Breast epithelium (tissue), 3 donors: ENCODE measurements at regions not wholly inside any gene's neighbourhood (a gene's known extent, or its start where the extent isn't known, plus 50 kb on each side); places are given as distances from the start of the nearest gene placed in this dataset.

Experiments
- POLR2A ChIP-seq: fragments of 450-650 bp; IDR thresholded peaks from one replicate; pipeline ENCODE4 v1.6.1; 2016; ENCODE audit warnings: antibody characterized with exemption, mild to moderate bottlenecking, moderate library complexity
- TF ChIP-seq, protein P1 (sequence below), 3 donors: fragments of 450-650 bp; IDR thresholded peaks; one replicate each; pipeline ENCODE4 v1.5.1; 2016 to 2017; ENCODE audit warnings: antibody characterized with exemption in 3 of 3, mild to moderate bottlenecking in 3 of 3, moderate library complexity in 3 of 3

DNA sequence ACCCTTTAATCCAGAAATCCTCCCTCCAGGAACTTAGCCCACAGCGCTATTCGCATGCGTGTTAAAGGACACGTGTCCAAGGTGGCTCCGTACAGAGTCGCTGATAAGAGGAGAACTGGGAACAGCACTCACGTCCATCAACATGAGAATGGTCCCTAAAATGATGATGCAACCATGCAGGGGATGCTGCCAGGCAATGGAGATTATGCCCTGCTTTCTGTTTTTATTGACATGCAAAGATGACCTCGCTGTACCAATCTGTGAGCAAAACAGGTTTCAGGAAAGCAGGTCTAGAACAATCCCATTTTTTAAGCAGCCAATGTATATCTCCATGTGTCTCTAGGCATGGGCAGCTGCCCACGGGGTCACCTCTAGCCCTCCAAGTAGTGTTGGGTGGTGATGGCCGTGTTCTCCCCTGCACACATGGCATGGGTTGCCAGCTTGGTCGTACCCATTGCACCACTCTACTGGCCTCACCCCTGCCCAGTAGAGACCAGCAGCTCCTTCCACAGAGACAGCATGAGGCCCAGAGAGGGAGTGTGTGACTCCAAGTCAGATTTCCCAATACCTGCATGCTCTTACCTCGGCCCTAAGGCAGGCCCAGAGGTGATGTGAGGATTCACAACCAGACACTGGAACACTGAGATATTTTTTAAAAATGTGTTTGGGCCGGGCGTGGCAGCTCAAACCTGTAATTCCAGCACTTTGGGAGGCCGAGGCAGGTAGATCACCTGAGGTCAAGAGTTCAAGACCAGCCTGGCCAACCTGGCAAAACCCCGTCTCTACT is 68.3 kb upstream of the LINC01488 start:
- no peak for TF ChIP-seq POLR2A
- TF ChIP-seq, protein P1, sequence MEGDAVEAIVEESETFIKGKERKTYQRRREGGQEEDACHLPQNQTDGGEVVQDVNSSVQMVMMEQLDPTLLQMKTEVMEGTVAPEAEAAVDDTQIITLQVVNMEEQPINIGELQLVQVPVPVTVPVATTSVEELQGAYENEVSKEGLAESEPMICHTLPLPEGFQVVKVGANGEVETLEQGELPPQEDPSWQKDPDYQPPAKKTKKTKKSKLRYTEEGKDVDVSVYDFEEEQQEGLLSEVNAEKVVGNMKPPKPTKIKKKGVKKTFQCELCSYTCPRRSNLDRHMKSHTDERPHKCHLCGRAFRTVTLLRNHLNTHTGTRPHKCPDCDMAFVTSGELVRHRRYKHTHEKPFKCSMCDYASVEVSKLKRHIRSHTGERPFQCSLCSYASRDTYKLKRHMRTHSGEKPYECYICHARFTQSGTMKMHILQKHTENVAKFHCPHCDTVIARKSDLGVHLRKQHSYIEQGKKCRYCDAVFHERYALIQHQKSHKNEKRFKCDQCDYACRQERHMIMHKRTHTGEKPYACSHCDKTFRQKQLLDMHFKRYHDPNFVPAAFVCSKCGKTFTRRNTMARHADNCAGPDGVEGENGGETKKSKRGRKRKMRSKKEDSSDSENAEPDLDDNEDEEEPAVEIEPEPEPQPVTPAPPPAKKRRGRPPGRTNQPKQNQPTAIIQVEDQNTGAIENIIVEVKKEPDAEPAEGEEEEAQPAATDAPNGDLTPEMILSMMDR (IDR thresholded peaks at IDR 0.05): no peak
